HEK293 (cell line): ENCODE measurements at regions not wholly inside any gene's neighbourhood (a gene's known extent, or its start where the extent isn't known, plus 50 kb on each side); places are given as distances from the start of the nearest gene placed in this dataset.

ENCODE experiments used
- CTCF ChIA-PET: fragments of 350-600 bp; formaldehyde crosslinking; extraction: SDS; loops from one replicate; lab custom pipeline; 2021; ENCODE audit warnings: antibody characterized with exemption; lab: Yijun Ruan, JAX
- POLR2A ChIA-PET: fragments of 300-600 bp; formaldehyde crosslinking; extraction: SDS; loops from one replicate; lab custom pipeline; 2020; ENCODE audit warnings: antibody characterized with exemption, inconsistent platforms; lab: Yijun Ruan, JAX
- H3K27ac ChIP-seq: fragments of 200-500 bp; sonication (Bioruptor generic); 2 replicates; pipeline ENCODE4 v1.5.1; 2014; ENCODE audit warnings: low read depth, low read length, control low read depth, inconsistent platforms; ENCODE audit errors: extremely low read depth
- H3K36me3 ChIP-seq, 2 experiments: fragments of 200-500 bp in 1 of 2; sonication (Bioruptor generic) in 1 of 2; 1 replicate in 1 of 2; 2 replicates in 1 of 2; pipeline ENCODE4 v1.5.1; 2014 to 2017; ENCODE audit warnings: inconsistent platforms in 2 of 2, low read length in 2 of 2; ENCODE audit not compliant: control insufficient read depth in 2 of 2, insufficient read depth in 1 of 2
- H3K4me1 ChIP-seq: fragments of 200-500 bp; sonication (Bioruptor generic); 2 replicates; pipeline ENCODE4 v1.5.1; 2014; ENCODE audit warnings: mild to moderate bottlenecking, low read length, inconsistent platforms; ENCODE audit not compliant: control insufficient read depth, insufficient read depth
- H3K4me3 ChIP-seq: 2 replicates; pipeline ENCODE4 v1.5.1; 2011; ENCODE audit warnings: low read depth, mild to moderate bottlenecking, control low read depth, low read length, moderate library complexity
- H3K9me3 ChIP-seq: fragments of 200-500 bp; sonication (Bioruptor generic); 2 replicates; pipeline ENCODE4 v1.5.1; 2014; ENCODE audit warnings: low read depth, low read length, inconsistent platforms; ENCODE audit not compliant: control insufficient read depth, insufficient read depth
- KLF16 ChIP-seq: fragments of 450-650 bp; formaldehyde crosslinking; IDR thresholded peaks from 2 replicates; pipeline ENCODE4 v1.5.1; 2017; ENCODE audit warnings: missing biosample characterization, missing genetic modification characterization
- PRDM1 ChIP-seq: fragments of 450-650 bp; formaldehyde crosslinking; IDR thresholded peaks from 2 replicates; pipeline ENCODE4; 2016; ENCODE audit warnings: missing biosample characterization, missing genetic modification characterization
- SALL2 ChIP-seq: fragments of 450-650 bp; formaldehyde crosslinking; IDR thresholded peaks from 2 replicates; pipeline ENCODE4 v1.5.0; 2017; ENCODE audit warnings: missing biosample characterization, mild to moderate bottlenecking, missing genetic modification characterization, borderline replicate concordance
- SP2 ChIP-seq: fragments of 450-650 bp; formaldehyde crosslinking; IDR thresholded peaks from 2 replicates; pipeline ENCODE4 v1.5.1; 2016; ENCODE audit warnings: missing biosample characterization, missing genetic modification characterization
- ZBTB17 ChIP-seq: fragments of 450-650 bp; formaldehyde crosslinking; IDR thresholded peaks from 2 replicates; pipeline ENCODE4 v1.5.1; 2016; ENCODE audit warnings: missing biosample characterization, missing genetic modification characterization
- ZBTB21 ChIP-seq: fragments of 450-650 bp; formaldehyde crosslinking; IDR thresholded peaks from 2 replicates; pipeline ENCODE4 v1.5.1; 2017; ENCODE audit warnings: missing biosample characterization, missing genetic modification characterization
- ZBTB8A ChIP-seq: fragments of 450-650 bp; formaldehyde crosslinking; IDR thresholded peaks from 2 replicates; pipeline ENCODE4 v1.5.1; 2016; ENCODE audit warnings: missing biosample characterization, missing genetic modification characterization
- ZFP3 ChIP-seq: fragments of 450-650 bp; formaldehyde crosslinking; IDR thresholded peaks from 2 replicates; pipeline ENCODE4 v1.5.1; 2016; ENCODE audit warnings: low read depth, missing biosample characterization, missing genetic modification characterization
- ZFP69B ChIP-seq: fragments of 450-650 bp; formaldehyde crosslinking; IDR thresholded peaks from 2 replicates; pipeline ENCODE4 v1.5.1; 2016; ENCODE audit warnings: missing biosample characterization, missing genetic modification characterization
- ZNF146 ChIP-seq: fragments of 450-650 bp; formaldehyde crosslinking; IDR thresholded peaks from 2 replicates; pipeline ENCODE4 v1.5.1; 2016; ENCODE audit warnings: missing biosample characterization, missing genetic modification characterization
- ZNF184 ChIP-seq: fragments of 450-650 bp; IDR thresholded peaks from 2 replicates; pipeline ENCODE4 v1.5.1; 2018; ENCODE audit warnings: missing biosample characterization, mild to moderate bottlenecking, missing genetic modification characterization
- ZNF404 ChIP-seq: fragments of 450-650 bp; formaldehyde crosslinking; IDR thresholded peaks from 2 replicates; pipeline ENCODE4 v1.5.1; 2017; ENCODE audit warnings: missing biosample characterization, missing genetic modification characterization
- ZNF433 ChIP-seq: fragments of 450-650 bp; formaldehyde crosslinking; IDR thresholded peaks from 2 replicates; pipeline ENCODE4 v1.5.1; 2016; ENCODE audit warnings: missing biosample characterization, missing genetic modification characterization, low read depth
- ZNF514 ChIP-seq: fragments of 450-650 bp; formaldehyde crosslinking; IDR thresholded peaks from 2 replicates; pipeline ENCODE4 v1.5.1; 2016; ENCODE audit warnings: missing biosample characterization, missing genetic modification characterization
- ZNF521 ChIP-seq: fragments of 450-650 bp; formaldehyde crosslinking; IDR thresholded peaks from 2 replicates; pipeline ENCODE4 v1.5.1; 2017; ENCODE audit warnings: missing biosample characterization, mild to moderate bottlenecking, missing genetic modification characterization
- ZNF544 ChIP-seq: fragments of 450-650 bp; formaldehyde crosslinking; IDR thresholded peaks from 2 replicates; pipeline ENCODE4 v1.5.0; 2017; ENCODE audit warnings: missing biosample characterization, missing genetic modification characterization
- ZNF600 ChIP-seq: fragments of 450-650 bp; formaldehyde crosslinking; IDR thresholded peaks from 2 replicates; pipeline ENCODE4 v1.5.1; 2016; ENCODE audit warnings: missing biosample characterization, missing genetic modification characterization
- ZNF792 ChIP-seq: fragments of 450-650 bp; formaldehyde crosslinking; IDR thresholded peaks from 2 replicates; pipeline ENCODE4 v1.5.1; 2016; ENCODE audit warnings: missing biosample characterization, missing genetic modification characterization
- ZNF837 ChIP-seq: fragments of 450-650 bp; formaldehyde crosslinking; IDR thresholded peaks from 2 replicates; pipeline ENCODE4 v1.5.1; 2016; ENCODE audit warnings: missing biosample characterization, missing genetic modification characterization
- TF ChIP-seq, protein P1 (sequence below): fragments of 450-650 bp; formaldehyde crosslinking; IDR thresholded peaks from 2 replicates; pipeline ENCODE4 v1.5.1; 2016; ENCODE audit warnings: missing biosample characterization, missing genetic modification characterization
- TF ChIP-seq, protein P2 (sequence below): fragments of 450-650 bp; formaldehyde crosslinking; IDR thresholded peaks from 2 replicates; pipeline ENCODE4 v1.5.1; 2016; ENCODE audit warnings: missing biosample characterization, missing genetic modification characterization
- TF ChIP-seq, protein P3 (sequence below): fragments of 450-650 bp; formaldehyde crosslinking; IDR thresholded peaks from 2 replicates; pipeline ENCODE4 v1.5.1; 2016; ENCODE audit warnings: missing biosample characterization, missing genetic modification characterization
- TF ChIP-seq, protein P4 (sequence below): fragments of 450-650 bp; formaldehyde crosslinking; IDR thresholded peaks from 2 replicates; pipeline ENCODE4 v1.5.1; 2016; ENCODE audit warnings: missing biosample characterization, missing genetic modification characterization
- TF ChIP-seq, protein P5 (sequence below): fragments of 450-650 bp; formaldehyde crosslinking; IDR thresholded peaks from 2 replicates; pipeline ENCODE4 v1.5.1; 2016; ENCODE audit warnings: missing biosample characterization, missing genetic modification characterization

DNA sequence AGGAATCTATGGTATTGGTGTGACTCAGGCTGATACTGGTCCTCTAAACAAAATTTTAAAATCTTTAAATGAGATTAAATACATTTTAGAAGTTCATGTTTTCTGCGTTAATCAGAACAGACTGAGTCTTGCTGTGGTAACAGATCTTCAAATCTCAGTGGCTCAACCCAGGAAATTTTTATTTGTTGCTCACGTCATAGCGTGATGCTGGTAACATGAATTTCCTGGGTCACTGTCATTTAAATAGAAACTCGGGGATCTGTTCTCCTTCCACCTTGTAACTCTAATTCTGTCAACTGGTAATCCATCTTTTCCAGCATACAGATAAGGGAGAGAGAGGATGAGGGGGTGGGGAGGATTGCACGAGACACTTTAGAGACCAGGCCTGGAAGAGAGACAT lies 90.0 kb downstream of the CDC42EP3 start:
- POLR2A ChIA-PET: no interaction called here
- no peaks in the 10 kb centered on the region for H3K9me3 ChIP-seq
- no peaks in the 10 kb centered on the region for H3K36me3 ChIP-seq
- H3K4me3 ChIP-seq: no peak overlapping the region
- CTCF ChIA-PET: no interaction called here
- no peak for TF ChIP-seq ZFP3 (tag by site-specific recombination)
- TF ChIP-seq, protein P1, sequence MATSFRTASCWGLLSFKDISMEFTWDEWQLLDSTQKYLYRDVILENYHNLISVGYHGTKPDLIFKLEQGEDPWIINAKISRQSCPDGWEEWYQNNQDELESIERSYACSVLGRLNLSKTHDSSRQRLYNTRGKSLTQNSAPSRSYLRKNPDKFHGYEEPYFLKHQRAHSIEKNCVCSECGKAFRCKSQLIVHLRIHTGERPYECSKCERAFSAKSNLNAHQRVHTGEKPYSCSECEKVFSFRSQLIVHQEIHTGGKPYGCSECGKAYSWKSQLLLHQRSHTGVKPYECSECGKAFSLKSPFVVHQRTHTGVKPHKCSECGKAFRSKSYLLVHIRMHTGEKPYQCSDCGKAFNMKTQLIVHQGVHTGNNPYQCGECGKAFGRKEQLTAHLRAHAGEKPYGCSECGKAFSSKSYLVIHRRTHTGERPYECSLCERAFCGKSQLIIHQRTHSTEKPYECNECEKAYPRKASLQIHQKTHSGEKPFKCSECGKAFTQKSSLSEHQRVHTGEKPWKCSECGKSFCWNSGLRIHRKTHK (tag by site-specific recombination): no peak
- TF ChIP-seq, protein P2, sequence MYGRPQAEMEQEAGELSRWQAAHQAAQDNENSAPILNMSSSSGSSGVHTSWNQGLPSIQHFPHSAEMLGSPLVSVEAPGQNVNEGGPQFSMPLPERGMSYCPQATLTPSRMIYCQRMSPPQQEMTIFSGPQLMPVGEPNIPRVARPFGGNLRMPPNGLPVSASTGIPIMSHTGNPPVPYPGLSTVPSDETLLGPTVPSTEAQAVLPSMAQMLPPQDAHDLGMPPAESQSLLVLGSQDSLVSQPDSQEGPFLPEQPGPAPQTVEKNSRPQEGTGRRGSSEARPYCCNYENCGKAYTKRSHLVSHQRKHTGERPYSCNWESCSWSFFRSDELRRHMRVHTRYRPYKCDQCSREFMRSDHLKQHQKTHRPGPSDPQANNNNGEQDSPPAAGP (tag by site-specific recombination): no peak
- no peak for TF ChIP-seq ZNF433 (tag by site-specific recombination)
- TF ChIP-seq, protein P3, sequence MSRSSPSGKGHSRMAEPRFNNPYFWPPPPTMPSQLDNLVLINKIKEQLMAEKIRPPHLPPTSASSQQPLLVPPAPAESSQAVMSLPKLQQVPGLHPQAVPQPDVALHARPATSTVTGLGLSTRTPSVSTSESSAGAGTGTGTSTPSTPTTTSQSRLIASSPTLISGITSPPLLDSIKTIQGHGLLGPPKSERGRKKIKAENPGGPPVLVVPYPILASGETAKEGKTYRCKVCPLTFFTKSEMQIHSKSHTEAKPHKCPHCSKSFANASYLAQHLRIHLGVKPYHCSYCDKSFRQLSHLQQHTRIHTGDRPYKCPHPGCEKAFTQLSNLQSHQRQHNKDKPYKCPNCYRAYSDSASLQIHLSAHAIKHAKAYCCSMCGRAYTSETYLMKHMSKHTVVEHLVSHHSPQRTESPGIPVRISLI: no peak
- no peak for TF ChIP-seq ZBTB8A (tag by site-specific recombination)
- TF ChIP-seq ZBTB17 (tag by site-specific recombination): no peak
- no peaks in the 10 kb centered on the region for H3K4me1 ChIP-seq
- no peak overlapping the region for H3K27ac ChIP-seq

DNA sequence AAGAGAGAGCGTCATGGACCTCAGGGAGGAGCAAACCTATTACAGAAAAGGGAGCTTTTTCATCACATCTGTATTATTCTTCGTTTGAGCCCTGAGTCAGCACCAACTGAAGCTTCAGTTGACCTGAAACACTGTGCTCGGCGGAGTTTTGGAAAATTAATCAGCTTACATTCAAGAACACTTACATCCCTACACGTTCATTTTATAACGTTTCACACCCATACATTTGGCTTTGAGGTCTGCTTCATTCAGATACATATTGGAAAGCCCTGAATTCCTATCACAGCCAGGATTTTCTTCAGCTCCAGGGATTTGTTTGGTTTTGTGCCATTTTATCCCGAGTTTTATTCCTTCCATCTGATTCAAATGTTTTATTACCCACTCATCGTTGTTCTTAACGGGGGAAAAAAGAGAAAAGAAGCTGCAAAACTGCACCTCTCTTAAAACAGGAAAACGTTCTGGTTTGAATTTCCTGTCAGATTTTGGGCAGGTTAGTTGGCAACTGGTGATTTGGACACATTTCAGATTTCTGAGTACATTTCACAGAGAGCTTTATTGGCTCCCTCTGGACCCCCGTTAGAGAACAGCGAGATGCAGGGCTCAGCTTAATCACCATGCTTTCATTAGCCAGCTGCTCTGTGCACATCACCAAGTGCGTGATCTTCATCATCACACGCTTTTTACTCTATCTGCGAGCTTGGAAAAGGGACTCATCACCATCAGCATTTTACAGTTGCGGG lies 88.8 kb downstream of the CDC42EP3 start:
- H3K4me1 ChIP-seq: peaks cover 3% of the 10 kb centered on the region; the same call in 1 of the 2 replicates
- H3K27ac ChIP-seq: no peak overlapping the region
- H3K4me3 ChIP-seq: no peak overlapping the region
- no peaks in the 10 kb centered on the region for H3K36me3 ChIP-seq
- no peak for TF ChIP-seq ZNF514 (tag by site-specific recombination)
- TF ChIP-seq, protein P4, sequence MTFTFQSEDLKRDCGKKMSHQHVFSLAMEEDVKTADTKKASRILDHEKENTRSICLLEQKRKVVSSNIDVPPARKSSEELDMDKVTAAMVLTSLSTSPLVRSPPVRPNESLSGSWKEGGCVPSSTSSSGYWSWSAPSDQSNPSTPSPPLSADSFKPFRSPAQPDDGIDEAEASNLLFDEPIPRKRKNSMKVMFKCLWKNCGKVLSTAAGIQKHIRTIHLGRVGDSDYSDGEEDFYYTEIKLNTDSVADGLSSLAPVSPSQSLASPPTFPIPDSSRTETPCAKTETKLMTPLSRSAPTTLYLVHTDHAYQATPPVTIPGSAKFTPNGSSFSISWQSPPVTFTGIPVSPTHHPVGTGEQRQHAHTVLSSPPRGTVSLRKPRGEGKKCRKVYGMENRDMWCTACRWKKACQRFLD (tag by site-specific recombination): no peak
- no peak for TF ChIP-seq ZNF404 (tag by site-specific recombination)
- TF ChIP-seq, protein P5, sequence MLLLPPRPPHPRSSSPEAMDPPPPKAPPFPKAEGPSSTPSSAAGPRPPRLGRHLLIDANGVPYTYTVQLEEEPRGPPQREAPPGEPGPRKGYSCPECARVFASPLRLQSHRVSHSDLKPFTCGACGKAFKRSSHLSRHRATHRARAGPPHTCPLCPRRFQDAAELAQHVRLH (tag by site-specific recombination): no peak
- ChIA-PET CTCF (interaction anchor here (0.7 to 1.1 kb wide), 2 partner anchors 178 to 295 kb away, joined by 3 to 5 read pairs; no protein-coding TSS in a partner anchor), POLR2A (no interaction called here)
- H3K9me3 ChIP-seq: no peaks in the 10 kb centered on the region

DNA sequence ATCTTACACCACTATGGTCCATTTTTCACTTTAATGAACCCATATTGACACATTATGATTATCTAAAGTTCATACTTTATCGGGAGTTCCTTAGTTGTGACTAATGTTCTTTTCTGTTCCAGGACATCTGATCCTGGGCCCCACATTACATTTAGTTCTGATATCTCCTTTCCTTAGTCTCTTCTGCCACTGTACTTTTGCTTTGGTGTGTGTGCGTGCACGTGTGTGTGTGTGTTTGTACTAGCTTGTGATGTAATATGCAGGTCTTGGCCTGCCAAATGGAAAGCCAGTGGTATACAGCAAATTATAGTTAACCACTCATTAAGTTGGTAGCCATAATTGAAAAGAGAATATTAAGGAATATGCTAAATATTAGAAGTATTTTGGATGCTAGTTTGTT lies 88.0 kb downstream of the CDC42EP3 start:
- Histone ChIP-seq H3K9me3 (no peaks in the 10 kb centered on the region), H3K27ac (no peak overlapping the region), H3K4me1 (peaks cover 3% of the 10 kb centered on the region; the same call in 1 of the 2 replicates), H3K36me3 (no peaks in the 10 kb centered on the region), H3K4me3 (no peak overlapping the region)
- ChIA-PET POLR2A (no interaction called here), CTCF (interaction anchor here (0.5 to 1.1 kb wide), 2 partner anchors 130 to 294 kb away, joined by 4 to 5 read pairs; no protein-coding TSS in a partner anchor)
- TF ChIP-seq ZNF792 (tag by site-specific recombination) (no peak), ZNF837 (tag by site-specific recombination) (no peak), ZNF544 (tag by site-specific recombination) (no peak), SALL2 (tag by site-specific recombination) (no peak), PRDM1 (tag by site-specific recombination) (no peak), ZFP69B (tag by site-specific recombination) (no peak), ZNF184 (tag by site-specific recombination) (no peak), ZNF600 (tag by site-specific recombination) (no peak), ZNF146 (no peak), ZNF521 (tag by site-specific recombination) (no peak), ZBTB17 (tag by site-specific recombination) (no peak), ZBTB21 (tag by site-specific recombination) (no peak), KLF16 (tag by site-specific recombination) (no peak), SP2 (no peak)
